Astrocyte of the cerebellum (primary cell): ENCODE measurements at regions not wholly inside any gene's neighbourhood (a gene's known extent, or its start where the extent isn't known, plus 50 kb on each side); places are given as distances from the start of the nearest gene placed in this dataset.

Experiments
- DNase-seq: peaks from one replicate; pipeline ENCODE4 v3.0.0-alpha.2; 2011; ENCODE audit warnings: low read depth
- H3K4me3 ChIP-seq: 2 replicates; pipeline ENCODE4 v1.5.1; 2011; ENCODE audit warnings: mild to moderate bottlenecking, low read depth, low read length, moderate library complexity
- in situ Hi-C: cut with HindIII; loops from 2 replicates; pipeline ENCODE4 v1.10.0; 2017; ENCODE audit warnings: low sequenced_read_pairs
- TF ChIP-seq, protein P1 (sequence below): IDR thresholded peaks from 2 replicates; pipeline ENCODE4 v1.5.1; 2012; ENCODE audit warnings: low read length, low read depth, moderate library complexity, mild to moderate bottlenecking; ENCODE audit errors: missing control alignments

DNA sequence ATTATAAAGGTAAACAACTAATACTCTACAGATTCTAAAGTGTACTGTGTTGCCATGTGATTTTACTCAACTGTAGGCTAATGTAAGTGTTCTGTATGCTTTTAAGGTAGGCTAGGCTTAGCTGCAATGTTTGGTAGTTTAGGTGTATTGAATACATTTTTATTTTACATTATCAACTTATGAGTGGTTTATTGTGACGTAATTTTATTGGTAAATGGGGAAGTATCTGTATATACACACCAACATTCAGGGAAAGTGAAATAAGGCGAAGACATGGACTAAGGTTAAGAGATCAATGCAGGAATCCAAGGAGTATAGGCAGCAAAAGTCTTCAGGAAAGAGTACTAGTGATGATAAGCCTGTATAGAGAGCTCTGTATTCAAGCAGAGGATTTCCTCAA, 365.8 kb upstream of the MGAT4C start:
- in situ Hi-C loops: no loop called here
- no peak overlapping the region for H3K4me3 ChIP-seq
- no peak for DNase-seq
- TF ChIP-seq, protein P1, sequence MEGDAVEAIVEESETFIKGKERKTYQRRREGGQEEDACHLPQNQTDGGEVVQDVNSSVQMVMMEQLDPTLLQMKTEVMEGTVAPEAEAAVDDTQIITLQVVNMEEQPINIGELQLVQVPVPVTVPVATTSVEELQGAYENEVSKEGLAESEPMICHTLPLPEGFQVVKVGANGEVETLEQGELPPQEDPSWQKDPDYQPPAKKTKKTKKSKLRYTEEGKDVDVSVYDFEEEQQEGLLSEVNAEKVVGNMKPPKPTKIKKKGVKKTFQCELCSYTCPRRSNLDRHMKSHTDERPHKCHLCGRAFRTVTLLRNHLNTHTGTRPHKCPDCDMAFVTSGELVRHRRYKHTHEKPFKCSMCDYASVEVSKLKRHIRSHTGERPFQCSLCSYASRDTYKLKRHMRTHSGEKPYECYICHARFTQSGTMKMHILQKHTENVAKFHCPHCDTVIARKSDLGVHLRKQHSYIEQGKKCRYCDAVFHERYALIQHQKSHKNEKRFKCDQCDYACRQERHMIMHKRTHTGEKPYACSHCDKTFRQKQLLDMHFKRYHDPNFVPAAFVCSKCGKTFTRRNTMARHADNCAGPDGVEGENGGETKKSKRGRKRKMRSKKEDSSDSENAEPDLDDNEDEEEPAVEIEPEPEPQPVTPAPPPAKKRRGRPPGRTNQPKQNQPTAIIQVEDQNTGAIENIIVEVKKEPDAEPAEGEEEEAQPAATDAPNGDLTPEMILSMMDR: no peak

DNA sequence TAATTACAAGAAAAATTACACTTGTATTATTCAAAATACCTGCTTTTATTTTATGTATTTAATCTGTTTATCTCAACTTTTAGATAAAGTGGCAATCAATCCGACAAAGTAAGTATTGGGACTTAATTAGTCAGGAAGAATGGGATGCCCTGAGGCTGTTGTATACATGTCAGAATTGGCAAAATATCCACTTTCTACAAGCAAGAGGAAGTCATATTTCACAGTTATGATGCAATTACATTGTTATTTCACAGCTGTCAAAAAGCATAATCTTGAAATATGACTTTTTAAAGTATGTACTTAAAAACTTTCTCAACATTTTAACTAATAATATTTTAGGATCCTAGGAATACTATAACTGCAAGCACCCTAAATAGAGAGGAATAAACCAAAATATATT, 357.1 kb upstream of the MGAT4C start:
- no peak overlapping the region for H3K4me3 ChIP-seq
- TF ChIP-seq, protein P1: no peak
- DNase-seq: no peak
- in situ Hi-C loops: no loop called here

DNA sequence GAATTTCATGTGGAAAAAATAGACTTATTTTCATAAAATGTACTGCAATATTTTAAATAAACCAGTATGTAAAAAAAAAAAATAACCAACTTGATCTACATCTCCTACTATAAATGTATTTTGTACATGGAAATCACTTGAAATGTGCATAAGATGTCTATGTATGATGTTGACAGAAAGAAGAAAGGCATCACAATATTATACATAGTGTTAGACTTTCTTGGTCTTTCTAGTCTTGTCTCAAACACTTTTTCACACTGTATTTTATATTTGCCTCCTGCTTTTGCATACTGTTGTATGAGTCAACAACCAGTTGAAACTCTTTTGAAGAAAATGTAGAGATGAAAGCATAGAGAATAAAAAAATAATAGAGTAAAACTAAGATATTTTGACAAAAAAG, 352.4 kb upstream of the MGAT4C start:
- in situ Hi-C loops: no loop called here
- H3K4me3 ChIP-seq: no peak overlapping the region
- DNase-seq: no peak
- TF ChIP-seq, protein P1: no peak

DNA sequence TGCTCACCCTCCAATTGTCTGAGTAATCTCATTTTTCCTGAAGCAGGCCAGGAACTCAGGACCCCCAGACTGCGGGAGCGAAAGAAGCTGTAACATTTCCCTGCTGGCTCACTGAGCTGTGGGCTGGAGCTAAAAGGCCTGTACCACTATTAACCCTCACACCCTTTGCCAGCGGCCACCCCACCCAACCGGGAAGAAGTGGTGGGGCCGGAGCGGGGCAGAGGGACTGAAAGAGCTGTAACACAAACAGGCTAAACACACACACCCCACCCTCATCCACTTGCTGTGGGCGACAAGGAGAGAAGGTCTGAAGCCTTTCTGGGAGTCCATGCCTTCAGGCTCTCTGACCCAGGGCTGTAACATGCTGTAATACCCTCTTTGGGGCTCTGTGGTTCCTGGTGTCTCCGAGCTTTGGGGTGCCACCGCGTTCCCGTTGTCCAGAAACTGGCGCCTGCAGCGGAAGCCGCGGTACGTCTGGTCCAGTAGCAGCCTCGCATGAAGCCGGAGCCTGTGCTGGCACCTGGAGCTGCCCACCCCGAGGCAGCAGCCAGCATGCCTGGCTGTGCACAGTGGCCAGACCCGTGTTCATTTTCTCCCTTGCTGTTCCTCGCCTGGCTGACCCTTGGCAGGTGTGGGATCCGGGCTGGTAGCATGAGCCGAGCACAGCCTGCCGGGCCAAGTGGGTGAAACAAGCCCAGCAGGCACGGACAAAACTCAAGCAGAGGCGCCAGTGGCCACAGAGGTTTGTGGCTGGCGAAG, 345.5 kb upstream of the MGAT4C start:
- in situ Hi-C loops: no loop called here
- no peak for DNase-seq
- TF ChIP-seq, protein P1: no peak
- no peak overlapping the region for H3K4me3 ChIP-seq

DNA sequence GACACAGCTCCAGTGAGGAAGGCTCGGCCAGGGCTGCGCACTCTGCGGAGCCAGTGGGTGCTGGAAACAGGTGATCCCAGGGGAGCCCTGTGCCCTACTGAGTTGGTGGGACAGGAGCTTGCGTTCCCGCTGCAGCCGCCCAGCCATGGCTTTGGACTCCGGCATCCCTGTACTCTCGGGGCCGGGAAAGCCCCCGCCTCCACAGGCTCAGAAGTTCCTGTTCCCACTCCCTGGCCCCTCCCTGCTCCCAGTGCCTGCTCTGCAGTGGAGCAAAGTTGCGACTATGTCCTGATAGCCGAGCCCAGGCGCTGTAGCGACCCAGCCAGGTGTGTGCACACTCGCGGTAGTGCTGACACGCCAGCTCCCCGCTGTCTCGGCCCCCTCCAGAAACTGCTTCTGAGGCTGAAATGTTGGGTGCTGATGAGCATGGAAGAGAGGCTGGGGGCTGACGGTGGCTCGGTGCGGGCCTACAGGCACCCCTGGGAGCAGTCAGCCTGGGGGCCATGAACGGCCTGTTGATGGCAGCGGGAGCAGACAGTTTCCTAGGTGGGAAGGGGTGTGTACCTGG, 344.6 kb upstream of the MGAT4C start:
- H3K4me3 ChIP-seq: no peak overlapping the region
- DNase-seq: no peak
- TF ChIP-seq, protein P1: no peak
- in situ Hi-C loops: no loop called here

DNA sequence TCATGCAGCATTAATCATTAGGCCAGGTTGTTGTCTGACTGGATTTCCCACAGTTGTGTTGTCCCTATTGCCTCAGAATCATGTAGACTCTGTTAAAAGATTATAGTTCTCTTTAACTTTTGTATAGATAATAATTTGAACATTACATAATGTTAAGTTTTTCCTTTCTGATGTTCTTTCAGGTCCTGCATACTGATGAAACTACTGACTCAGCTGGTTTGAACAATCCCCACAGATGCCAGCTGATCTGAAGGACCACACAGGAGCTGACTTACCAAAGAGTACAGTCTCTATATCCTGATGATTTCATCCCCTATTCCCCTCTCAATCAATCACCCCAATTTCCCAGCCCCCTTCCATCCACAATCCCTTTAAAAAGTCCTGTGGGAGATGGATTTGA, 341.2 kb upstream of the MGAT4C start:
- in situ Hi-C loops: no loop called here
- no peak overlapping the region for H3K4me3 ChIP-seq
- DNase-seq: no peak
- TF ChIP-seq, protein P1: no peak
